ENCODE measurements at regions not wholly inside any gene's neighbourhood (a gene's known extent, or its start where the extent isn't known, plus 50 kb on each side); places are given as distances from the start of the nearest gene placed in this dataset.

DNA sequence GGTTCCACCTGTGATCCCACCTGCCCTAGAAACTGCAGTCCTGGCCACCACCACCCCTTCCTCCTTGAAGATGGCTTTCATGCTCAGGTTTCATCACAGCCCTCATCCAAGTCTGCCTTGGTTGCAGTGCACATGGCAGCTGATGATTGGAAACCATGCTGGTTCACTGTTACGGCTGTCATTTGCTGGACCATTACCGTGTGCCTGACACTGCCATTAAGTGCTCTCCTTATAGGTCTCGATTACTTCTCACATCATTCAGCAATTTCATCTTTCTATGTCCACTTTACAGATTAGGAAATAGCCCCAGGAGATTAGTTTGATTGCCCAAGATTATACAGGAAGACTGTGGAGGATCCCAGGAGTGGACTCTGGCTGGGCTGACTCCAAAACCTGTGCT, 123.9 kb downstream of the ICE1 start:
- FAIRE-seq = no peak

DNA sequence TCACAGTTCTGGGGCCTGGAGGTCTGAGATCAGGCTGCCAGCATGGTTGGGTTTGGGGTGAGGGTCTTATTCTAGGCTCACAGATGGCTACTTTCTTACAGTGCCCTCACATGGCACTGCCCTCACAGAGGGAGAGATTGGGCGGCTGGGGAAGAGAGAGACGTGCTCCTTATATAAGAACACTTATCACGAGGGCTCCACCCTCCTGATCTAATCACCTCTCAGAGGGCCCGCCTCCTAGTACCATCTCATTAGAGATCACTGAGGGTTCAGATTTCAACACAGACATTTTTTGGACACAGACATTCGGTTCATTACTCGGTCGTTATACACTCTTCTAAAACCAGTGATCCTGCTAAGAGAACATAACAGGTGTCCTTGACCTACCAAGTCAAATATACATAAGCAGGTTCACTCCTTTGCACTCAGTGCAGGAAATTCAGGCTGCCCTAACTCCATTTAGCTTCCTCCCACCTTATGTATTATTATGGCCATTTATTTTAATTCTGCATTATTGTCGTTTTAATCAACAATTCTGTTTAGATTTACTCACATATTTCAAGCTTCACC, 121.7 kb downstream of the ICE1 start:
- FAIRE-seq = no peak
- no peak for DNase-seq (ENCODE audit: low spot score in 2 of 2)

More for the DNA sequence above, 123.9 kb downstream of the ICE1 start:
- no peak for DNase-seq (ENCODE audit: low spot score in 2 of 2)

DNA sequence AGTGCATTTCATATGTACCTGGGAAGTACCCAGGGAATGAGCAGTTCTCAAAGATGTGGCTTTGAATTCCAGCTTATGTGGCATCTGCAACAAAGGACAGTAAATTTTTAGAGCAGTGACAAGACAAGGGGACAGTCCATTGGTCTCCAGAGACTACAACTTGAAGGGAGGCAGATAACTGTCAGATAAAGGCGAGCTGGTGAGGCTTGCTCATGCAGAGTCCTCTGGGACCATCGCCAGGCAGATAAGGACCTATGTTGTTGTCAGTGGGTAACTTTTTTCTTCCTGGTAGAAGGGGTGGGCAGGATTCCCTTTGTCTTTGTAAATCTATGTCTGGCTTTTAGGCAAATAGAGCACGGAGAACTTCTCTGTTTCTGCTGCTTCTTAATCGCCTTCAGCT, 120.2 kb downstream of the ICE1 start:
- FAIRE-seq (no peak), DNase-seq (ENCODE audit: low spot score in 2 of 2) (no peak)

DNA sequence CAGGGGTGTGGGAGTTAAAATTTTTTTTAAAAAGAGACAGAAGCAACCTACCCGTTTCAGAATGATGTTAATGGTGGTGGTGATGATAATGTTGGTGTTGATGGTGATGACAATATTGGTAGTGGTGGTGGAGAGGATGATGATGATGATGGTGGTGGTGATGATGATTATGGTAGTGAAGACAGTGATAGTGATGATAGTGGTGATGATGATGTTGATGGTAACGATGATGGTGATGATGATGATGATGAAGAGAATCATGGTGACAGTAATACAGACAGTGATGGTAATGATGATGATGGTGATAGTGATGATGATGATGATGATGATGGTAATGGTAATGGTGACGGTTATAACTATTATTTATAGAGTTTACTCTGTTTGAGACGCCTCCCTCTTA, 117.6 kb downstream of the ICE1 start:
- DNase-seq (ENCODE audit: low spot score in 2 of 2) = no peak
- FAIRE-seq = no peak

All from frontal cortex (tissue), 3 donors.